NCI-H2029 treated with DMSO at 0.1 percent for 48 hours (cell line): ENCODE measurements at regions not wholly inside any gene's neighbourhood (a gene's known extent, or its start where the extent isn't known, plus 50 kb on each side); places are given as distances from the start of the nearest gene placed in this dataset.
"Not testable (repeated sequence)": the region's sequence is repeated elsewhere in the genome, so short reads cannot be mapped to it uniquely, and the experiment has no call there.

Experiments used
- DNase-seq: peaks from one replicate; lab custom pipeline; 2025; lab: John Stamatoyannopoulos, UW

- DNase-seq, result peak; percentile 85
Observed at GRCh38 chr4:81314897-81315470, 100.0 kb upstream of the PRKG2 start.

- peak; percentile 93 for DNase-seq
Observed at GRCh38 chr4:81314196-81314896, 99.3 kb upstream of the PRKG2 start.

- no peak for DNase-seq
Observed at GRCh38 chr4:81307991-81308390, 93.0 kb upstream of the PRKG2 start.

- no peak for DNase-seq
Observed at GRCh38 chr4:81304871-81305270, 89.8 kb upstream of the PRKG2 start.

- not testable (repeated sequence) for DNase-seq
Observed at GRCh38 chr4:81300352-81300751, 85.3 kb upstream of the PRKG2 start.

GRCh38 chr4:81290813-81291212 is 75.8 kb upstream of the PRKG2 start:
- no peak for DNase-seq

- no peak for DNase-seq
Observed at GRCh38 chr4:81287101-81287500, 72.1 kb upstream of the PRKG2 start.

GRCh38 chr4:81282131-81282530 is 67.1 kb upstream of the PRKG2 start:
- no peak for DNase-seq

- no peak for DNase-seq
Observed at GRCh38 chr4:81274460-81274859, 59.4 kb upstream of the PRKG2 start.

GRCh38 chr4:81272671-81273070 is 57.6 kb upstream of the PRKG2 start:
- DNase-seq, result no peak
